ELR (cell line): ENCODE measurements at regions not wholly inside any gene's neighbourhood (a gene's known extent, or its start where the extent isn't known, plus 50 kb on each side); places are given as distances from the start of the nearest gene placed in this dataset.

ENCODE experiments used
- DNase-seq: peaks from one replicate; pipeline ENCODE4 v3.0.0-alpha.2; 2015; ENCODE audit warnings: low read depth

DNA sequence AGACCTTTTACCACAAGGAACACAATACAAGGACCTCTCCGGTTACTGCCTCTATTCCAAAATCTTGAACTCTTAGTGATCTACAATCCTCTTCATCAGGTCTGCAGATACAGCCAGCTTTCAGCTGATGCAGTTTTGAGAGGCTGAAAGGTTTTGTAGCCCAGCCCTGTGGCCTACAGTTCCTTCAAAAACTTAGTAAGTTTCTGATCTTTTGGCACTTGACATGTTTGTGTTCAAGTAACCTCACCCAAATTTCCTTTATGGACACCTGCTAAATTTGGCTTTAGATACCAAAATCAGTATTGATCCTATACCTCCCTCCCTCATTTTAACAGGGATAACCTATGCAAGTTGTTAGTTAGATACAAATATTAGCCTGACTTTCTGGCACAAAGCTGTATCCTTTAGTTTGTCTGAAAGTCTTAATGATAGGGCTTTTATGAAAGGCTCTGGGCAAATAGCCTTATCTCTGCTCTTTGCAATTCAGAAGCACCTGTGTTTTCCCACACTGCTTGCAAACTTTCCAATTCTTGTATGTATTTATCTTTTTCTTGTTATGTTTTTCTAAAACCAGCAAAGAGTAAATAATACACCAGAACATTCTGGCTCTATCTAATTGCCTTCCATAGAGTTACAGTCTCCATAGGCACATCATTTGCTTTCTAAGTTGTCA, 650.5 kb upstream of the KLHL29 start:
- no peak for DNase-seq

GRCh38 chr2:22737144-22737543, 647.8 kb upstream of the KLHL29 start:
- DNase-seq: no peak

GRCh38 chr2:22741216-22741615, 643.8 kb upstream of the KLHL29 start:
- no peak for DNase-seq

- DNase-seq: no peak
These were observed 636.1 kb upstream of the KLHL29 start for GRCh38 chr2:22748909-22749308.

DNA sequence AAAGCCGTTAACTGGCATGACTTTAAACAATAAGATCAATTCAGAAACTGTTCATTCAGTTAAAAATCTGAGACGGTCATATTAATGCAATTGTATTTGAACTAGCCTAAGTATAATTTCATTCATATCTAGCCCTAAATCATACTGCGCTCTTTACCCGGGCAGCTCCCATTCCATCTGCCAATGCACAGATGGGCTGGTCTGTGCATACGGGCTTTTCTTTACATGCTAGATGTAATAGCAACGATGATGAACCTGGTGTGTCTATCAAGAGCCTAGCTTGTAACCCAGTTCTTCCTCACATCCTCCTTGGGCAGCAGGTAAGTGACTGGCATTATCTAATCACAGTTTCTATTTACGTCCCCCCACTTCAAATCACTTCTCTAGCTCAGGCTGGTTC, 631.5 kb upstream of the KLHL29 start:
- no peak for DNase-seq

- DNase-seq: no peak
These were observed 628.5 kb upstream of the KLHL29 start for GRCh38 chr2:22756276-22757043.

- no peak for DNase-seq
These were observed 615.5 kb upstream of the KLHL29 start for GRCh38 chr2:22769497-22769896.

GRCh38 chr2:22784566-22784965, 600.4 kb upstream of the KLHL29 start:
- DNase-seq: no peak

- DNase-seq: no peak
These were observed 598.2 kb upstream of the KLHL29 start for GRCh38 chr2:22786817-22787216.

DNA sequence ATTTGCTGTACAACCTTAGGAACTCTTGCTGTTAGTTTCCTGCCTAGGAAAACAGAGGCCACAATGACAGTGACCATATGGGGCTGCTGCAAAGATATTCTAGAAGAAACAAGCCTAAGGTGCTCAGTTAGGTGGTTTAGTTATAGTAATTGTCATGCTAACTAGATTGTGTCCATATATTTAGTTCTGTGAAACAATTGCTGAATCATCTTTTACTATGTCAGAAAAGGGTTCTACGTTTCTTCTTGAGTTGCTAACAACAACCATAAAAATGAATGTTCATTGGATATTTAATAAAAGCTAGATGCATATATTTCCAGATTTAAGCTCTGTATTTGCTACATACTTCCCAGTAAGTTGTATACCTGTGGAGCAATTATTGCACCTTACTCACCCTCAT, 597.2 kb upstream of the KLHL29 start:
- DNase-seq: no peak

GRCh38 chr2:22788749-22789327, 596.1 kb upstream of the KLHL29 start:
- no peak for DNase-seq

DNA sequence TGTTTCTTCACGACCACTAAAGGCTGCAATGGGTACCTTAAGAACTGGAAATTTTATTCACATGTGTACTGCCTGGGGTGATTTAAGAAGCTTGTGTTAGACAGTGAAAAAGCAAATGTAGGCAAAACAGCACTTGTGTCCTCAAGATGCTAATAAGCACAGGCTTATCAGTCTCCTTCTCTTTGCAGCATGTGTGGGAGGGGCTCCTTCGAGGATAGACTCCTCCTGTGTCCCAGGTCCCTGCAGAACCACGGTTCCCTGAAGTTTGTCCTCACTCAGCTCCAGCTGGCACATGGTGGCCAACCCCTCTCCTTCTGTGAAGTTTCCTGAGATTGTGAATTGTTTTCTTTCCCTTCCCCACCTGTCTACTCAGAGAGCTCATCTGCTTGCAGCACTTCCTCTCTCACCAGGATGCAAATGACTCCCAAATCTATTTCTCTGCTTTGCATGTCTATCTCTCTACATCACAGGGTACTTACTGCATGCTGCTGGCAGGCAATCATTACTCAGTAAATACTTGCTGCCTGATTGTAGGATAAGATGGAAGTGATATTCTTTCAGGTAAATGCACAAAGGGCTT, 589.6 kb upstream of the KLHL29 start:
- DNase-seq: no peak

GRCh38 chr2:22798386-22798785, 586.6 kb upstream of the KLHL29 start:
- DNase-seq: no peak

- no peak for DNase-seq
These were observed 584.6 kb upstream of the KLHL29 start for GRCh38 chr2:22800412-22800811.

- no peak for DNase-seq
These were observed 583.9 kb upstream of the KLHL29 start for GRCh38 chr2:22801071-22801470.

- no peak for DNase-seq
These were observed 583.0 kb upstream of the KLHL29 start for GRCh38 chr2:22801970-22802369.

GRCh38 chr2:22807872-22808271, 577.1 kb upstream of the KLHL29 start:
- DNase-seq: no peak

DNA sequence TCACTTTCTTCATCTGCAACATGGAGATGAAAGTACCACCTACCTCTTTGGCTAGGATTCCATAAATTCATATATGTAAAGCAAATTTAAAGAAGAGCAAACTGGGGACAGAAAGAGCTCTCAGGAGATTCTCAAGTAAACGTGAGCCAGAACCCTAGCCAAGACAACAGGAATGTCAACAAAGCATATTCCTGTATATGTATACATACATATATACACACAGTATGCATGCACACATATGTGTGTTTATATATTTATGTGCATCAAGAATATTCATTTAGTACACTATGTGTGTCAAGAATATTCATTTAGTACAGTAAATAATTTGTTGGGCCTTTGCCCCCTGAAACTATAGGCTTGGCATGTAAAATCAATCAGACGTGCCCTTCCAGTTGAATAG, 574.4 kb upstream of the KLHL29 start:
- DNase-seq: no peak

- no peak for DNase-seq
These were observed 572.8 kb upstream of the KLHL29 start for GRCh38 chr2:22812065-22812680.

GRCh38 chr2:22817197-22817596, 567.8 kb upstream of the KLHL29 start:
- no peak for DNase-seq

DNA sequence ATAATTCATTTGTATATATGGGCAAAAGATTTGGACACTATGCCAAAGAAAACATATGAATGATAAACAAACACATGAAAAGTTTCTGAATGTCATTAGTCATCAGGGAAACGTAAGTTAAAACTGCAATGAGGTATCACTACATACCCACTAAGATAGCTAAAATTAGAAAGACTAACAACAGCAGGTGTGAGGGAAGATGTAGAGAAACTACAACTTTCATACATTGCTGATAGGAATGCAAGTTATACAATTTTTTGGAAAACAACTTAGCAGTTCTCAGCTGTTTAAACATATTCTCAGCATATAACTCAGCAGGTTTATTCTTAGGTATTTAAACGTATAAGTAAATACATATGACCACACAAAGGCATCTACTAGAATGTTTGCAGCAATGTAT, 563.5 kb upstream of the KLHL29 start:
- DNase-seq: no peak

DNA sequence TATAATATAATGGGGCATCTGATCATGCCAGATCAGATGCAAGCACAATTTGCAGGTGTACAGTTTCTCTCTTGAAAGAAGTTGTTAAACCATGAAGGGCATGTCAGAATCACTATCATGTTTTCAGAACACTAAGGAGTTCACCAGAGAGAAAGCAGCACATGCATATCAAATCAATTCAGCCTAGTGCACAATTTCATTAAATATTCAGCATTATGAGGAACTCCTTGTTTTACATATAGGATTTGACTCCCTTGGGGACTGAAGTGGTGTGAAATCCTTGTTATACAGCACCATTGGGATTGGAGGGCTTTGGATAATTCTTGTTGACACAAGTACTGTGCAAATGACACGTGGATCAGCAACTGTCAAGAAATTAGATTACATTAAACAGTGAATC, 562.1 kb upstream of the KLHL29 start:
- no peak for DNase-seq

GRCh38 chr2:22824618-22825017, 560.4 kb upstream of the KLHL29 start:
- DNase-seq: no peak
